ENCODE measurements at regions not wholly inside any gene's neighbourhood (a gene's known extent, or its start where the extent isn't known, plus 50 kb on each side); places are given as distances from the start of the nearest gene placed in this dataset.

DNA sequence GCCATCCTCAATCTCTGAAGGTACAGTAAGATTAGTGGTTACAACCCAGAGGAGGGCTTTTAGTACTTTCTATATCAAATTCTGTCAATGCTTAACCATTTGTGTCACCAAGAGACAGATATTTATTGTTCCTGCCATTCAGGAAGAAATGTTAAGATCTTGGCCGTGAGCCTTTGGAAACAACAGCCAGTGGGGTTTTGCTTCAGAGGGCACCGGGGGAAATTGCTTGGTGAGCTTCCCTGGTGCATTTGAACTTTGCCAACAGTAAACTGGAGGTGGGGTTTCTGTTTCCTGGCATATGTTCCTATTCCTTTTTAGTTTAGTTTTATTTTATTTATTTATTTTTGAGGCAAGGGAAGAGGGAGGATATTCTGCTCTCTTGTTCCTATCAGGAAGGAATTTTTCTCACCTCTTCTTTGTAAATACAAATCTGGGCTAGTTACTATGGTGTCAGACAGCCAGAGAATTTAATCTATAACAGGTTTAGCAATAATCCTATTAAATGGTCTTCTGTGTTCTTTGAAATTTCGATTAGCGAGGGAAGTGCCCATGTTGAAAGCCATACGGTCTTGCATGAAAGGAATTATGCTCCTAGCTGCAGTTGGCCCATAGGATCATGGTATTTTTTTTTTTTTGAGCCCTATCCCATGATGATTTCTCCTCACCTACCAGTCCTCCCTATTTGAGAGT lies 95.7 kb downstream of the MAIP1 start:
- TF ChIP-seq YY1 (IDR thresholded peaks at IDR 0.05; ENCODE audit: insufficient read depth, insufficient read length) (no peak), ZNF274 (IDR thresholded peaks at IDR 0.05; ENCODE audit: low read depth, low read length) (0 out of 2 replicates have a peak, but pooled peaks have one; percentile 9)
